ENCODE measurements at regions not wholly inside any gene's neighbourhood (a gene's known extent, or its start where the extent isn't known, plus 50 kb on each side); places are given as distances from the start of the nearest gene placed in this dataset.
"Not testable (repeated sequence)": the region's sequence is repeated elsewhere in the genome, so short reads cannot be mapped to it uniquely, and the experiment has no call there.

GRCh38 chrX:737021-737420, 106.4 kb downstream of the SHOX start:
- not testable (repeated sequence) for DNase-seq (ENCODE audit: low read depth in 2 of 2)

GRCh38 chrX:734362-734761, 103.8 kb downstream of the SHOX start:
- DNase-seq (ENCODE audit: low read depth in 2 of 2), result no peak

DNA sequence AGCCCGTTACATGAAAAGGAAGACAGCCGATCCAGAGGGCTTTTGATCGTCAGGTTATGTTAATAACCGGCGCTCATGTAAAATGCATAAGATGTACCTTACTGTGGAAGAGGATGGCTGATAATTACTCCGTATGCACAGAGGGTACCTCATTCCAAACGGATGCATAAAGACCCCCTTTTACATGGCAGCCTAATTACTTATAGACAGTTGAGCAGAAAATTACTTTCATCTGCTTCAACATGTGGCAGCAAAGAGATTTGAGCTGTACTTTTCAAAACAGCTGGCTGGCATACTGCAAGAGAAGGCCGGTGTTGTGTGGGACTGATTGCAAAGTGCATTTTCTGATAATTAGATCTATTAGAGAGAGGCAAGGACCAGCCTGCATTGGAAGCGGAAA, 103.4 kb downstream of the SHOX start:
- no peak for DNase-seq (ENCODE audit: low read depth in 2 of 2)

DNA sequence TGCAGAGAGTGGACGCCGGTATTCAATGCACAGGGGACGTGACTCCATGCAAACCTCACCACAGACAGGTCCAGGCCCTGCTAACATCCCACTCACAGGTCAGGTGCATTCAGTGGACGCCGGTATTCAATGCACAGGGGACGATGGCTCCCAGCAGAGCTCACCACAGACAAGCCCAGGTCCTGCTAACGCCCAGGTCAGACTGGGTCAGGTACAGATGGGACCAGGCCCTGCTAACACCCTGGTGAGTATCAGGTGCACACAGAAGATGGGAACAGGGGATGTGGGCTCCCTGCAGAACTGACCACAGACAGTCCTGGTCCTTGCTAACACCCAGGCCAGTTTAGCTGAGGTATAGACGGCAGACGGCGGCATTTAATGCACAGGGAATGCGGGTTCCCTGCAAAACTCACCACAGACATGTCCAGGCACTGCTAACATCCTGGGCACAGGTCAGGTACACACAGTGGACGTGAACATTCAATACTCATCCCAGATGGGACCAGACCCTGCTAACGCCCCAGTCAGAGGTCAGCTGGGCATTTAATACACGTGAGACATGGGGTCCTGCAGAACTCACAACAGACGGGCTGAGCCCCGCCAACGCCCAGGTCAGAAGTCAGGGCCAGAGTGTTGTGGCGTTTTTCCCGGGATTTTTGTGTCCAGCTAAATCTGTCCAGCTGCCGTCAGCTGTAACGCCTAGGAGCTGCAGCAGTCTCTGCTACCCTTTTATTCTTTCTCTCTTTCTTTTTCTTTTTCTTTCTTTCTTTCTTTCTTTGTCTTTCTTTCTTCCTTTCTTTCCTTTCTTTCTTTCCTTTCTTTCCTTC, 99.2 kb downstream of the SHOX start:
- DNase-seq (ENCODE audit: low read depth in 2 of 2), result no peak

- DNase-seq (ENCODE audit: low read depth in 2 of 2), result not testable (repeated sequence)
Observed at GRCh38 chrX:729101-729500, 98.5 kb downstream of the SHOX start.

GRCh38 chrX:728639-729038, 98.0 kb downstream of the SHOX start:
- DNase-seq (ENCODE audit: low read depth in 2 of 2), result not testable (repeated sequence)

DNA sequence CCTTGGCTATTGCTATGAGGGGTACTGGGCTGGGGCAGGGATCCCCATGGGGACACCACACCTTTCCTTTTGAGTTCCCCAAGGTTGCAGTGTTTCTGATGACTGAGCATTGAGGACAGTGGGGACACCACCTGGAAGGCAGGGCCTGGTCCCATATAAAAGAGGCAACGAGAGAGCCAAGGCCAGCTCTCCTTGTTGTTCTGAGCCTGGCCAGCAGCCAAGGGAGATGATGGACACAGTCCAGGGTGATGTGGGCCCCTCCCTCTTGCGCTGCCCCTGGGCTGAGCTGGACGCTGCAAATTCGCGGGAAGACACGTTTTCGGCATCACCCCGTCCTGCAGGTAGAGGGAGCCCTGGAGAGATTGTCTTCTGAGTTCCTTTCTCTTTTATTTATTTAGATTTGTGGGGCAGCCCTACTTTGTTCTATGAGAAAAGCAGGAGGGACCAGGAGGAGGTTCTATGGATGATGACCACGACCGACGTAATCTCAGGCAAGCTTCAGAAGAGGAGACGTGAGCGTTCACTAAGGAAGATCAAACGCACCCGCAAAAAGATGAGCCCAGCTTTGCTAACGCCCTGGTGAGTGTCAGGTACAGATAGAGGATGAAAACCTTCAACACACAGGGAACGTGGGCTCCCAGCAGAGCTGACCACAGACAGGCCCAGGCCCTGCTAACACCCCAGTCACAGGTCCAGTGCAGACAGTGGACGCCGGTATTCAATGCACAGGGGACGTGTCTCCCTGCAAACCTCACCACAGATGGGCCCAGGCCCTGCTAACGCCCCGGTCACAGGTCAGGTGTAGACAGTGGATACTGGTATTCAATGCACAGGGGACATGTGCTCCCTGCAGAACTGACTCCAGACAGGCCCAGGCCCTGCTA, 97.4 kb downstream of the SHOX start:
- DNase-seq (ENCODE audit: low read depth in 2 of 2), result no peak

GRCh38 chrX:725971-726370, 95.4 kb downstream of the SHOX start:
- no peak for DNase-seq (ENCODE audit: low read depth in 2 of 2)

- DNase-seq (ENCODE audit: low read depth in 2 of 2), result no peak
Observed at GRCh38 chrX:724256-724655, 93.7 kb downstream of the SHOX start.

GRCh38 chrX:723781-724180, 93.2 kb downstream of the SHOX start:
- no peak for DNase-seq (ENCODE audit: low read depth in 2 of 2)

- no peak for DNase-seq (ENCODE audit: low read depth in 2 of 2)
Observed at GRCh38 chrX:721354-721753, 90.8 kb downstream of the SHOX start.

- no peak for DNase-seq (ENCODE audit: low read depth in 2 of 2)
Observed at GRCh38 chrX:720825-721224, 90.2 kb downstream of the SHOX start.

- no peak for DNase-seq (ENCODE audit: low read depth in 2 of 2)
Observed at GRCh38 chrX:720250-720649, 89.7 kb downstream of the SHOX start.

DNA sequence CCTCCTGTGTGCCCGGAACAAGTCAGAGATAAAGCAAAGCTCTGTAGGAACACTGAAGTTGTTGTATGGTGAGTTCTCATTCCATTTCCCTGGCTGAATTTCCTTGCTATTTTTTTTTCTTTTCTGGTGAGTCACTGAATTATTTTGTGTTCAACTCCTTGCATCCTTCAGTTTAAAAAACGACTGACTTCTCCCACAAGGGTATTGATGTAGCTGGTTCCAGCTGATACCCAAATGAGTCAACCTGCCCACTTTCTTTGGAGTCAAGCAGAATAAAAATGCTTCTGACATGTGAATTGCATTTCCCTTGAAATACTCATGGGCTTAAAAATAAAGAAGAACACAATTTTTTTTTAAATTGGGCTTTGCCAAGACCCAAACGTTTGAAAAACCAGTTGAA, 85.5 kb downstream of the SHOX start:
- DNase-seq (ENCODE audit: low read depth in 2 of 2), result no peak

DNA sequence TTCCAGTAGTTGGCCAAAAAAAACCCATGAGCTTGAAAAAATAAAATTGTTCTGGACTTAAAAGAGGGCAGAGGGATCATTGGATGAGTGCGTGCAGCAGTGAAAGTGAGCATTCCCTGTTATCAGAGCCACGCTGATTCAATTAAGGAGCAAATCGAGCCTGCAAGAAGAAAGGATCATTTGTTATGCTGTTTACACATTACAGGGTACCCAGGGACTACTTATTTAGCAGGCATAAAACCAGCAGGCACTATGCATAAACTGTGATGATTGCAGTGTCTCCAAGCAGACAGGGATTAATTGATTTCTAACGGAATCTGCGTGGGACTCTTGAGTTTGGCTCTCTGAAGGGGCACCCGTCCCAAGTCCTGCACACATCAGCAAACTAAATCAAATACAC, 83.5 kb downstream of the SHOX start:
- DNase-seq (ENCODE audit: low read depth in 2 of 2), result no peak

Data from stimulated activated CD8-positive, alpha-beta memory T cell treated with anti-CD3 and anti-CD28 coated beads, Interleukin-2, amount 100 ng/mL, for 48 hours (primary cell).